Chondrocyte (in vitro differentiated cells): ENCODE measurements at regions not wholly inside any gene's neighbourhood (a gene's known extent, or its start where the extent isn't known, plus 50 kb on each side); places are given as distances from the start of the nearest gene placed in this dataset.
"Not testable (repeated sequence)": the region's sequence is repeated elsewhere in the genome, so short reads cannot be mapped to it uniquely, and the experiment has no call there.

Experiments used
- DNase-seq: peaks from one replicate; pipeline ENCODE4 v3.0.0; 2021; ENCODE audit warnings: mixed read lengths, low spot score
- H3K27ac Mint-ChIP-seq: one replicate; pipeline ENCODE4 v1.8.0; 2021; ENCODE audit warnings: mild to moderate bottlenecking, moderate library complexity, mixed read lengths; ENCODE audit not compliant: unreplicated experiment
- H3K27me3 Mint-ChIP-seq: 2 replicates; pipeline ENCODE4 v1.8.0; 2021; ENCODE audit warnings: low read depth, mixed read lengths
- H3K36me3 Mint-ChIP-seq: 2 replicates; pipeline ENCODE4 v1.8.0; 2021; ENCODE audit warnings: low read depth, mixed read lengths
- H3K4me1 Mint-ChIP-seq: 2 replicates; pipeline ENCODE4 v1.8.0; 2021; ENCODE audit warnings: low read depth, mild to moderate bottlenecking, mixed read lengths
- H3K4me3 Mint-ChIP-seq: one replicate; pipeline ENCODE4 v1.8.0; 2021; ENCODE audit warnings: mild to moderate bottlenecking, moderate library complexity, mixed read lengths; ENCODE audit not compliant: unreplicated experiment
- H3K9me3 Mint-ChIP-seq: 2 replicates; pipeline ENCODE4 v1.8.0; 2021; ENCODE audit warnings: low read depth, mixed read lengths

- DNase-seq, H3K36me3 Mint-ChIP-seq, H3K27me3 Mint-ChIP-seq, H3K9me3 Mint-ChIP-seq, H3K4me3 Mint-ChIP-seq, H3K4me1 Mint-ChIP-seq, H3K27ac Mint-ChIP-seq: not testable (repeated sequence)
Observed at GRCh38 chr6:57708061-57708460, 390.6 kb downstream of the PRIM2 start.

GRCh38 chr6:57722546-57722945 is 405.1 kb downstream of the PRIM2 start:
- H3K27ac Mint-ChIP-seq, H3K36me3 Mint-ChIP-seq, H3K4me3 Mint-ChIP-seq: not testable (repeated sequence)

GRCh38 chr6:57723815-57724401 is 406.5 kb downstream of the PRIM2 start:
- not testable (repeated sequence) for H3K4me3 Mint-ChIP-seq, H3K9me3 Mint-ChIP-seq

More at GRCh38 chr6:57722546-57722945, 405.1 kb downstream of the PRIM2 start:
- not testable (repeated sequence) for DNase-seq, H3K4me1 Mint-ChIP-seq, H3K27me3 Mint-ChIP-seq, H3K9me3 Mint-ChIP-seq

GRCh38 chr6:57729407-57729806 is 412.0 kb downstream of the PRIM2 start:
- not testable (repeated sequence) for H3K27me3 Mint-ChIP-seq, H3K27ac Mint-ChIP-seq

More at GRCh38 chr6:57723815-57724401, 406.5 kb downstream of the PRIM2 start:
- not testable (repeated sequence) for H3K4me1 Mint-ChIP-seq, H3K27me3 Mint-ChIP-seq, H3K36me3 Mint-ChIP-seq, DNase-seq, H3K27ac Mint-ChIP-seq

GRCh38 chr6:57730726-57731125 is 413.3 kb downstream of the PRIM2 start:
- H3K27me3 Mint-ChIP-seq, H3K36me3 Mint-ChIP-seq, H3K4me3 Mint-ChIP-seq, H3K9me3 Mint-ChIP-seq, H3K27ac Mint-ChIP-seq, H3K4me1 Mint-ChIP-seq, DNase-seq: not testable (repeated sequence)

More at GRCh38 chr6:57729407-57729806, 412.0 kb downstream of the PRIM2 start:
- not testable (repeated sequence) for DNase-seq, H3K4me1 Mint-ChIP-seq, H3K36me3 Mint-ChIP-seq, H3K9me3 Mint-ChIP-seq, H3K4me3 Mint-ChIP-seq

- H3K4me3 Mint-ChIP-seq, H3K4me1 Mint-ChIP-seq, H3K36me3 Mint-ChIP-seq, H3K9me3 Mint-ChIP-seq, DNase-seq, H3K27ac Mint-ChIP-seq: not testable (repeated sequence)
- peaks cover 15% of the 10 kb centered on the region for H3K27me3 Mint-ChIP-seq
Observed at GRCh38 chr6:57747716-57748115, 430.3 kb downstream of the PRIM2 start.

GRCh38 chr6:57759850-57760249 is 442.4 kb downstream of the PRIM2 start:
- not testable (repeated sequence) for H3K9me3 Mint-ChIP-seq, H3K27me3 Mint-ChIP-seq, H3K36me3 Mint-ChIP-seq, H3K4me1 Mint-ChIP-seq, DNase-seq, H3K27ac Mint-ChIP-seq, H3K4me3 Mint-ChIP-seq

GRCh38 chr6:57792720-57793397 is 475.4 kb downstream of the PRIM2 start:
- H3K4me1 Mint-ChIP-seq, H3K27ac Mint-ChIP-seq, DNase-seq, H3K36me3 Mint-ChIP-seq, H3K4me3 Mint-ChIP-seq: not testable (repeated sequence)
- H3K9me3 Mint-ChIP-seq: peaks cover 19% of the 10 kb centered on the region
- H3K27me3 Mint-ChIP-seq: peaks cover 18% of the 10 kb centered on the region

- H3K4me3 Mint-ChIP-seq, DNase-seq, H3K36me3 Mint-ChIP-seq, H3K4me1 Mint-ChIP-seq, H3K27ac Mint-ChIP-seq: not testable (repeated sequence)
- peaks cover 19% of the 10 kb centered on the region for H3K9me3 Mint-ChIP-seq
- peaks cover 18% of the 10 kb centered on the region for H3K27me3 Mint-ChIP-seq
Observed at GRCh38 chr6:57793398-57793762, 475.9 kb downstream of the PRIM2 start.

- H3K4me3 Mint-ChIP-seq, H3K36me3 Mint-ChIP-seq, H3K27ac Mint-ChIP-seq, H3K4me1 Mint-ChIP-seq, H3K9me3 Mint-ChIP-seq, DNase-seq: not testable (repeated sequence)
- H3K27me3 Mint-ChIP-seq: peaks cover 12% of the 10 kb centered on the region
Observed at GRCh38 chr6:57799703-57800479, 482.5 kb downstream of the PRIM2 start.

GRCh38 chr6:57808581-57808980 is 491.2 kb downstream of the PRIM2 start:
- not testable (repeated sequence) for H3K36me3 Mint-ChIP-seq, H3K9me3 Mint-ChIP-seq, H3K4me1 Mint-ChIP-seq, H3K27ac Mint-ChIP-seq, H3K27me3 Mint-ChIP-seq, H3K4me3 Mint-ChIP-seq, DNase-seq

GRCh38 chr6:57809454-57809853 is 492.0 kb downstream of the PRIM2 start:
- not testable (repeated sequence) for H3K4me3 Mint-ChIP-seq, H3K27ac Mint-ChIP-seq, H3K4me1 Mint-ChIP-seq, DNase-seq, H3K9me3 Mint-ChIP-seq, H3K27me3 Mint-ChIP-seq, H3K36me3 Mint-ChIP-seq
